22Rv1 (cell line): ENCODE measurements at regions not wholly inside any gene's neighbourhood (a gene's known extent, or its start where the extent isn't known, plus 50 kb on each side); places are given as distances from the start of the nearest gene placed in this dataset.

ENCODE experiments used
- H3K27ac ChIP-seq: fragments of 450-650 bp; 2 replicates; pipeline ENCODE4 v1.5.1; 2017
- CTCF ChIP-seq: fragments of 450-650 bp; IDR thresholded peaks from 2 replicates; pipeline ENCODE4 v1.5.1; 2017; ENCODE audit warnings: mild to moderate bottlenecking
- ZFX ChIP-seq: fragments of 450-650 bp; IDR thresholded peaks from 2 replicates; pipeline ENCODE4 v1.6.1; 2017; ENCODE audit warnings: antibody characterized with exemption, borderline replicate concordance

DNA sequence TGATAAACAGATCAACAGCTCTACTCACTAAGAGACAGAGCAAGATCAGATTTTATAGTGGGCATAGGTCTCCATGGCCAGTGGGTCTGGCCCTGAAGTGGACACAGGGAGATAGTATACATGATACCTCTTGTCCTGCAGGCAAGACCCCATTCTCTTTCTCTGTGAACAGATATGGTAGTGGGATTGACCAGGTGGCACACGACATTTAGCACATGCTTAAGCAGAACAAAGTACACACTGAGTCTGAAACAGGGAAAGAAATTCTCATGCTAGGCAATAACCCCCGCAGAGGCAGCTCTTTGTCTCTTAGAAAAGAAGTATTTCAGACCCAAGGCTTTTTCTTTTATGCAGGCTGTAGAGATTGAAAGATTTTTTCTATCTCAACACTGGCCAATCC lies 1331.2 kb downstream of the FSCB start:
- TF ChIP-seq CTCF (no peak), ZFX (no peak)
- no peak overlapping the region for H3K27ac ChIP-seq

GRCh38 chr14:43172899-43173548 lies 1334.1 kb downstream of the FSCB start:
- H3K27ac ChIP-seq = no peak overlapping the region
- TF ChIP-seq CTCF (no peak), ZFX (no peak)

DNA sequence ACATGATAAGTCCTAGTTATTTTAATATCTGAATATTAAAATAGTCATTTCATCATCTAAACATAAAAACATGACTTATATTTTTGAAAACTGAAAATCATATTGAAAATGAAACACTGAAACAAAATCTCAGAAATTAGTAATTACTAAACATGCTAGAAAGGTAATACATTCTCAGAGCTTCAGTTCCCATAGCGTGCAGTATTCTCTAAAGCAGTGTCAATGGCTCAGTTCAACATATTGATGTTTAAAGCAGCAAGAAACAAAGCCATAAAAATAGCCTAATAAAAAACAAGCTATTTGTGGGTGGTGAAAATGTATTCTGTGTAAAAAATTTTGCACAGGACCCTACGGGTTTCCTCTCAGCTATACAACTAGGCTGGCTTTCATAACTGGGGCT lies 1337.4 kb downstream of the FSCB start:
- TF ChIP-seq ZFX = no peak
- no peak for TF ChIP-seq CTCF
- H3K27ac ChIP-seq = no peak overlapping the region

GRCh38 chr14:43168371-43168925 lies 1338.6 kb downstream of the FSCB start:
- H3K27ac ChIP-seq = peak overlapping the region; percentile 59
- TF ChIP-seq CTCF (no peak), ZFX (no peak)

DNA sequence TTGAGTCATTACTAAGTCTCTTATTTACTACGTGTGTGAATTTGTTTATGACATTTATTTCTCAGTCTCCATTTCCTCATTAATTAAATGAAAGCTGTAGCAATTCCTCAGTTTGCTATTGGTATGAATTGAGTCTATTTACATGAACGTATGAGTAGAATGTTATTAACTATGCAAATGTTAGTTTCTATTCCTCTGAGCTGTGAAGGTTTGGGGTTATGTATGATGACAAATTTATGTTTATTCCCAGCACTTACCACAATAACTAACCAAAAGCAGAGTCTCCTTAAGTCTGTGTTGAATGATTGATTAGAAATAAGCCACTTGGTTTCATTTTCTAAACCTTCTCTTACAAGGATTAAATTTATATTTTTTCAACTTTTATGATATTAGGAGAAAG lies 1340.9 kb downstream of the FSCB start:
- no peak for TF ChIP-seq CTCF
- no peak for TF ChIP-seq ZFX
- peak overlapping the region; percentile 59; the same call in 1 of the 2 replicates for H3K27ac ChIP-seq

DNA sequence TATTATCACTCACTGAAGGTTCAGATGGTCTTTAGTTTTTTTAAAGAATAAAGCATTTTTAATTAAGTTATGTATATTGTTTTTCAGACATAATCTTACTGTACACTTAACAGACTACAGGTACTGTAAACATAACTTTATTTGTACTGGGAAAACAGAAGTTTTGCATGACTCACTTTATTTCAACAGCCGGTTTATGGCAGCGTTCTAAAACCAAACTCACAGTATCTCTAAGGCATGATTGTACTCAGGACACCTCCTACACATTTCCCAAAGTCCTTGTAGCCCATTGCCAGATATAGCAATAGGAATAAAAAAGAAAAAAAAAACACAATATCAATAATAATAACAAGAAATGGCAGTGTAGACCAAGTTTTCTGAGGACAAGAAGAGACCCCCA lies 1341.4 kb downstream of the FSCB start:
- TF ChIP-seq ZFX (no peak), CTCF (no peak)
- H3K27ac ChIP-seq = peak overlapping the region; percentile 59; the same call in 1 of the 2 replicates

DNA sequence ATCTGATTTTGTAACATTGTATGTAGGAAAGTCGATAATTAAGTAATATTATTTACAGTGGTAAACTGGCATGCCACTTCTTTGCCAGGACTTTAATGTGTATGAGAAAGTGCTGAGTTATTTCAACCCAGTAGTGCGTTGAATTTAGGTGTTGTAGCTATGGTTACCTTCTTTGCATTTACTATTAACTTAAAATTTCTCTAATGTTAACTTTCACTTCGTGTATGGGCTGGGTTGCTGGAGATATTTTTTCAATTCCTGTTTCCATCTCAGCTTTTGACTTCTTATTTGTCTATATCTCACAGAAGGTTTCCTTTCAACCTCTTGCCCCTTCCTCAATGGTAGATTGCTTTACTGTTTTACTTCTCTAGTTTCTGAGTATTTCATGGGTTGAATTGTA lies 1345.6 kb downstream of the FSCB start:
- TF ChIP-seq CTCF (no peak), ZFX (no peak)
- no peak overlapping the region for H3K27ac ChIP-seq
